ENCODE measurements at regions not wholly inside any gene's neighbourhood (a gene's known extent, or its start where the extent isn't known, plus 50 kb on each side); places are given as distances from the start of the nearest gene placed in this dataset.

DNA sequence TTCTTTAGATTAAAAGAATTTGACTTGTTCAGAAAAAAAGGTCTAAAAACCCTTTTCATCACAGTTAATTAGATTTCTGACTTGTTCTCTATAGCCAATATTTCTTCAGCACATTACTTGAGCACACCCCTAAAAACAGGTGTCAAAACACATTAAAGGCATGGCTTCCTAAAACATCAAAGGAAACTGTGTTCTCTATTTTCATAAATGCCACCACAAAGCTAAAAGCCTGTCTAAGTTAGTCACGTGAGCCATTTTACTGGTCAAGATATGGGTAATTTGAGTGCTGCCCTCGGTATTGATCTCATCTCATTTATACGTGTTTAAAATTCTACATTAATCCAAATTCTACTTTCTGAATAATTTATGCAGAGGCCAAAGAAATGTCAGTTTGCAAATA lies 580.5 kb downstream of the HAO1 start:
- no peak for DNase-seq
- Histone ChIP-seq H3K36me3 (ENCODE audit: low read depth, missing control alignments) (no peaks in the 10 kb centered on the region), H3K4me1 (peaks cover 11% of the 10 kb centered on the region), H3K27me3 (no peaks in the 10 kb centered on the region), H3K4me3 (no peak overlapping the region), H3K9me3 (no peaks in the 10 kb centered on the region), H3K27ac (no peak overlapping the region)
- TF ChIP-seq, protein P1, sequence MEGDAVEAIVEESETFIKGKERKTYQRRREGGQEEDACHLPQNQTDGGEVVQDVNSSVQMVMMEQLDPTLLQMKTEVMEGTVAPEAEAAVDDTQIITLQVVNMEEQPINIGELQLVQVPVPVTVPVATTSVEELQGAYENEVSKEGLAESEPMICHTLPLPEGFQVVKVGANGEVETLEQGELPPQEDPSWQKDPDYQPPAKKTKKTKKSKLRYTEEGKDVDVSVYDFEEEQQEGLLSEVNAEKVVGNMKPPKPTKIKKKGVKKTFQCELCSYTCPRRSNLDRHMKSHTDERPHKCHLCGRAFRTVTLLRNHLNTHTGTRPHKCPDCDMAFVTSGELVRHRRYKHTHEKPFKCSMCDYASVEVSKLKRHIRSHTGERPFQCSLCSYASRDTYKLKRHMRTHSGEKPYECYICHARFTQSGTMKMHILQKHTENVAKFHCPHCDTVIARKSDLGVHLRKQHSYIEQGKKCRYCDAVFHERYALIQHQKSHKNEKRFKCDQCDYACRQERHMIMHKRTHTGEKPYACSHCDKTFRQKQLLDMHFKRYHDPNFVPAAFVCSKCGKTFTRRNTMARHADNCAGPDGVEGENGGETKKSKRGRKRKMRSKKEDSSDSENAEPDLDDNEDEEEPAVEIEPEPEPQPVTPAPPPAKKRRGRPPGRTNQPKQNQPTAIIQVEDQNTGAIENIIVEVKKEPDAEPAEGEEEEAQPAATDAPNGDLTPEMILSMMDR (IDR thresholded peaks at IDR 0.05): no peak
- no peak for TF ChIP-seq POLR2A (IDR thresholded peaks at IDR 0.05)
- 87 to 97% methylated on average over 3 of the region's 3 CpGs for WGBS, 2 donors
- intact Hi-C loops (cut with DNase I; ENCODE audit: low total_unique reads): no loop called here

DNA sequence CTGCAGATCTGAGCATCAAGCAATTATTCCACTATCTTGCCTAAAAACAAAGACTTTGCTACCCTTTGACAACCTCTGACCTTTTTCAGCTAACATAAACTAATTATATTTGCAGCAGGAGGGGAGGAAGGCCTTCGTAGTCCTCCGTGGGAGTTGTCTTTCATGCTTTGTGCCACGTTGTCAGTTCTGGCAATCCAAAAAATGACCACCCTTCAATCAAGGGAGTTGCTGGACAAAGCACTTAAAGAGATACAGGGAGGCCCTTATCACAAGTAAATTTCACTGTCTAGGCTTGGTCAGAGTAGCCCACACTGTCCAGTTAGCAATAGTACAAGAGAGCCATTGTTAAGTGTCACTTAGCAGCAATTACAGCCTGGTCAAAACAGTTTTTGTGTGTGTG lies 578.9 kb downstream of the HAO1 start:
- Histone ChIP-seq H3K4me3 (no peak overlapping the region), H3K27me3 (no peaks in the 10 kb centered on the region), H3K36me3 (ENCODE audit: low read depth, missing control alignments) (no peaks in the 10 kb centered on the region), H3K27ac (no peak overlapping the region), H3K9me3 (no peaks in the 10 kb centered on the region), H3K4me1 (peaks cover 11% of the 10 kb centered on the region)
- peak; percentile 54 for DNase-seq
- TF ChIP-seq, protein P1 (IDR thresholded peaks at IDR 0.05): no peak
- no peak for TF ChIP-seq POLR2A (IDR thresholded peaks at IDR 0.05)
- intact Hi-C loops (cut with DNase I; ENCODE audit: low total_unique reads): no loop called here
- WGBS, 2 donors: 33 to 47% methylated on average over 3 of the region's 3 CpGs

DNA sequence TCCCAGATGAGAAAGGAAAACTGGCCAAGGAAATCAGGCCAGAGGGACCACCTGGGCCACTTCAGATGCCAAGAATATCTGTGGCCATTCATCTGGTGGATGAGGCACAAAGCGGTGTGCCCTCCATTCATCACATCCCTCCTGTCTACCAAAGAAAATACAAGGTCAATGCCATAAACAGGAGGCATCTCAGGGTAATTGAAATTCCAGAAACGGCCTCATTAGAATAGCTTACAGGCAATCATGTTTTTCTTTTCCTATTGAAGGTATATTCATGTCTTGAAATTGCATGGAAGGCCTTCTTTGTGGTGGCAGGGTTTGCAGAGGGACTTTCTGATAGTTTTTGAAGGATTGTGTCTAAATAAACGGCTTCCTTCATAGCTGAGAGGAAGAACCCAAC lies 578.3 kb downstream of the HAO1 start:
- Histone ChIP-seq H3K36me3 (ENCODE audit: low read depth, missing control alignments) (no peaks in the 10 kb centered on the region), H3K27me3 (no peaks in the 10 kb centered on the region), H3K4me3 (no peak overlapping the region), H3K4me1 (peaks cover 11% of the 10 kb centered on the region), H3K27ac (no peak overlapping the region), H3K9me3 (no peaks in the 10 kb centered on the region)
- TF ChIP-seq, protein P1 (IDR thresholded peaks at IDR 0.05): no peak
- TF ChIP-seq POLR2A (IDR thresholded peaks at IDR 0.05): no peak
- intact Hi-C loops (cut with DNase I; ENCODE audit: low total_unique reads): no loop called here
- 58 to 59% methylated on average over 3 of the region's 3 CpGs for WGBS, 2 donors
- DNase-seq: no peak

DNA sequence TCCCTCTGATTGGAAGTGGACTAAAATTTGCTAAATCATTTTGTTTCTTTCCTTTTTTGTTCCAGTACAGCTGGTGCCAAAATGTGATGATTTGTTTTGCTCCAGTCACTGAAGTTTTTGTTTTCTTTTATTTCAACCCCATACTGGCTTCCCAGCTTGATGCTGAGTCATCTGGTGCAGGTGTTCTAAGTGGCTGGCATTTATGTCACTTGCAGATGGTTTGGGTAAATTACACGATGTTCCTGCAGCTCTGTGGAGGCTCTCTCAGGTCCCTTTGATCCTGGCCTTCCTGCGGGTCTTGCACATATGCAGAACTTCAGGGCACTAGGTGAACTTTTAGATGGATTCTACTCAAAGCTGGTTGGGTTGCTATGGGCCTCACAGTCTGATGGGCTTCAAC lies 577.7 kb downstream of the HAO1 start:
- H3K4me3 ChIP-seq: no peak overlapping the region
- intact Hi-C loops (cut with DNase I; ENCODE audit: low total_unique reads): no loop called here
- H3K9me3 ChIP-seq: no peaks in the 10 kb centered on the region
- WGBS, 2 donors: 65 to 70% methylated on average over 2 of the region's 2 CpGs
- TF ChIP-seq, protein P1 (IDR thresholded peaks at IDR 0.05): no peak
- no peak for TF ChIP-seq POLR2A (IDR thresholded peaks at IDR 0.05)
- no peaks in the 10 kb centered on the region for H3K27me3 ChIP-seq
- H3K27ac ChIP-seq: no peak overlapping the region
- DNase-seq: no peak
- no peaks in the 10 kb centered on the region for H3K36me3 ChIP-seq (ENCODE audit: low read depth, missing control alignments)
- H3K4me1 ChIP-seq: peaks cover 11% of the 10 kb centered on the region

DNA sequence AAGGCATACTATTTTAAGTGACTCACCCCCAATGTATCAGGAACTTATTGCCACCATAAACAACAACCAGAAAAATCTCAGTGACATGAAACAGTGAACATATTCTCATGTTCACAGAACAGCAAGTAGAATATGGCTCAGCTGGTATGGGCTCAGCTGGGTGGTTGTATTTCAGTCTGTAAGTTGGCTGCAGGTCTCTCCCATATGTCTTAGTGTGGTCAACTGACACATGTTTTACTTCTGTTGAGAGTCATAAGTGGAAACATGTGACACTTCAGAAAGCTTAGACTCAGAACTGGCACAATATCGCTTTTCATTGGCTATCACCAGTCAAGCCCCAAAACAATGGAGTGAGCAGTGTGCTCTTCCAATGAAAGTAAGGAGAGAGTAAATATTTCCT lies 574.1 kb downstream of the HAO1 start:
- Histone ChIP-seq H3K9me3 (no peaks in the 10 kb centered on the region), H3K27me3 (no peaks in the 10 kb centered on the region), H3K36me3 (ENCODE audit: low read depth, missing control alignments) (no peaks in the 10 kb centered on the region), H3K4me3 (no peak overlapping the region), H3K4me1 (no peaks in the 10 kb centered on the region), H3K27ac (no peak overlapping the region)
- no peak for TF ChIP-seq POLR2A (IDR thresholded peaks at IDR 0.05)
- TF ChIP-seq, protein P1 (IDR thresholded peaks at IDR 0.05): no peak
- WGBS, 2 donors: 89 to 97% methylated on average over 1 of the region's 1 CpG
- intact Hi-C loops (cut with DNase I; ENCODE audit: low total_unique reads): no loop called here
- DNase-seq: no peak
